ENCODE measurements at regions not wholly inside any gene's neighbourhood (a gene's known extent, or its start where the extent isn't known, plus 50 kb on each side); places are given as distances from the start of the nearest gene placed in this dataset.

DNA sequence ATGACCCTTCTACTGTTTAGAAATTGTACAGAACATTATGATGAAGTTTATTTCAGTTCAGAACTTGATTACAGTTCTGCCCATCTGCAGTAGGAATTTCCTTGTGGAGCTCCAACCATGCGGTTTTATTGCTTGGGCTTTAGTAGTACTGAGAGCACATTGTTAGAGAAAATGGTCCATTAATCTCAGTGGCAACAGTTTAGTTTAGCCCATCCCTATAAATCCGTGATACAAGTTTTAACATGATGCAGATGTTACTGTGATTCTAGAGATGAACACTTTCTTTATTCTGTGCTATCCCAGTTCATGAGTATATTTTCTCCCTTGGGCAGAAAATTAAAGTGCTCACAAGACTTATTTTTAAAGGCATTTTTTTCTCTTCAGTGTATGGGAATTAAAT lies 84.8 kb upstream of the FZD8 start:
- peak; percentile 84 for DNase-seq
- H3K4me1 ChIP-seq (ENCODE audit: control insufficient read depth, insufficient read depth, low read length), result peaks cover 4% of the 10 kb centered on the region
- no peak overlapping the region for H3K4me3 ChIP-seq (ENCODE audit: low read length)
- H3K27ac ChIP-seq (ENCODE audit: low read length), result no peak overlapping the region
- no peaks in the 10 kb centered on the region for H3K36me3 ChIP-seq (ENCODE audit: control insufficient read depth, insufficient read depth, low read length)
- H3K9me3 ChIP-seq (replicated peaks; ENCODE audit: control insufficient read depth, low read depth, low read length), result no peaks in the 10 kb centered on the region
- no peaks in the 10 kb centered on the region for H3K27me3 ChIP-seq (ENCODE audit: control insufficient read depth, insufficient read depth, low read length)
- WGBS (ENCODE audit: insufficient coverage), result no CpG with 5 or more reads among the region's 2 CpGs

DNA sequence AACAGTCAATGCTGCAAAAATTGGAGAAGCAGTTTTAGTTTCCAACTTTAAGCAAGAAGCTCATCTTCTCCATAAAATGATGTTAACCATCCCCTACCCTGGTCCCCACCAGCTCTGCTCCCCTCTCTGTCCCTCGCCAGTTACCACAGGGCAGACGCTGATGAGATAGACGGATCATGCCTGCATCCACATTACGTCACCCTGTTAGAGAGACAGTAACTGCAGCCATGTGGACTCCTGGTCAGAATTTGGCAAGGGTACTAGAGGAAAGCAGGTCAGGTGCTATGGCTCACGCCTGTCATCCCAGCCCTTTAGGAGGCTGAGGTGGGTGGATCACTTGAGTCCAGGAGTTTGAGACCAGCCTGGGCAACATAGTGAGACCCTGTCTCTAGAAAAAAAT lies 81.9 kb upstream of the FZD8 start:
- Histone ChIP-seq H3K4me1 (ENCODE audit: control insufficient read depth, insufficient read depth, low read length) (peaks cover 4% of the 10 kb centered on the region), H3K27me3 (ENCODE audit: control insufficient read depth, insufficient read depth, low read length) (no peaks in the 10 kb centered on the region), H3K36me3 (ENCODE audit: control insufficient read depth, insufficient read depth, low read length) (no peaks in the 10 kb centered on the region), H3K27ac (ENCODE audit: low read length) (no peak overlapping the region), H3K4me3 (ENCODE audit: low read length) (no peak overlapping the region), H3K9me3 (replicated peaks; ENCODE audit: control insufficient read depth, low read depth, low read length) (no peaks in the 10 kb centered on the region)
- no peak for DNase-seq
- WGBS (ENCODE audit: insufficient coverage), result 100% methylated on average over 2 of the region's 5 CpGs

DNA sequence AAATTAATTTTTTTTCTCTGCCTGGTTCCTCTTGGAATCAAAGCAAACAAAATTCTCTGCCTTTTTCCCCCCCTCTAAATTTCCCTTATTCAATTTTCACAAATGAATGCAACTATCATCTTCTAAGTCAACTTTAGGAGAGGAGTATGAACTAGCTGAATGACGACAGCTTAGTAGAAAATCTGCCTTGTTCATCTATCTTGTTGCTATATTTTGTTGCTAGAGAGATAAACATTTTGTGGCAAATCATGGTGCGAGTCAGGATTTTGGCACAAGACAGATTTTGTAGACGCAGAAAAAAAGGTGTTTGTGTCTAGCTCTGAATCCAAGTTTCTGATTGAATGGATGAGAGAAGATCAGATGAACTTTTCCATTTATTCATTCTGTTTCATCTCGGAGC lies 81.0 kb upstream of the FZD8 start:
- no peak overlapping the region for H3K27ac ChIP-seq (ENCODE audit: low read length)
- H3K4me3 ChIP-seq (ENCODE audit: low read length), result no peak overlapping the region
- no peaks in the 10 kb centered on the region for H3K36me3 ChIP-seq (ENCODE audit: control insufficient read depth, insufficient read depth, low read length)
- 46% methylated on average over 2 of the region's 4 CpGs for WGBS (ENCODE audit: insufficient coverage)
- no peaks in the 10 kb centered on the region for H3K9me3 ChIP-seq (replicated peaks; ENCODE audit: control insufficient read depth, low read depth, low read length)
- H3K4me1 ChIP-seq (ENCODE audit: control insufficient read depth, insufficient read depth, low read length), result peaks cover 4% of the 10 kb centered on the region
- H3K27me3 ChIP-seq (ENCODE audit: control insufficient read depth, insufficient read depth, low read length), result no peaks in the 10 kb centered on the region
- DNase-seq, result peak; percentile 73

DNA sequence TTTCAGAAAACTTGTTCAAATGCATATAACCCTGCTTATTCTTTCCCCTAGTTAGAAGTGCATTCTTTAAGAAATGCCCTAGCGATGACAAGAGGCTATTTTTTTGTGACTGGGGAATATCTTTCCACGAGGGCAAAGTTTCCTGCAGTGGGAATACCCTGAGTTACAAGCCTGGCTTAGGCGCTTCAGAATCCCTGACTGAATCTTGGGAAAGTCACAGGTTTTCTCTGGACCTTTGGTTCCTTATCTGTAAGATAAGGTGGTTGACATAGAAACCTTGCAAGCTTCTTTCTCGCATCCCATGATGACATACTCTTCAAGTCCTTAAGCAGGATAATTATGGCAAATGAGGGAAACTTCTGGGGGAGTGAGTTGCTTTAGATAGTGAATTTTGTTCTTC lies 80.5 kb upstream of the FZD8 start:
- WGBS (ENCODE audit: insufficient coverage), result 79% methylated on average over 2 of the region's 4 CpGs
- no peaks in the 10 kb centered on the region for H3K9me3 ChIP-seq (replicated peaks; ENCODE audit: control insufficient read depth, low read depth, low read length)
- H3K36me3 ChIP-seq (ENCODE audit: control insufficient read depth, insufficient read depth, low read length), result no peaks in the 10 kb centered on the region
- no peaks in the 10 kb centered on the region for H3K27me3 ChIP-seq (ENCODE audit: control insufficient read depth, insufficient read depth, low read length)
- peaks cover 4% of the 10 kb centered on the region for H3K4me1 ChIP-seq (ENCODE audit: control insufficient read depth, insufficient read depth, low read length)
- H3K27ac ChIP-seq (ENCODE audit: low read length), result no peak overlapping the region
- no peak for DNase-seq
- H3K4me3 ChIP-seq (ENCODE audit: low read length), result no peak overlapping the region

DNA sequence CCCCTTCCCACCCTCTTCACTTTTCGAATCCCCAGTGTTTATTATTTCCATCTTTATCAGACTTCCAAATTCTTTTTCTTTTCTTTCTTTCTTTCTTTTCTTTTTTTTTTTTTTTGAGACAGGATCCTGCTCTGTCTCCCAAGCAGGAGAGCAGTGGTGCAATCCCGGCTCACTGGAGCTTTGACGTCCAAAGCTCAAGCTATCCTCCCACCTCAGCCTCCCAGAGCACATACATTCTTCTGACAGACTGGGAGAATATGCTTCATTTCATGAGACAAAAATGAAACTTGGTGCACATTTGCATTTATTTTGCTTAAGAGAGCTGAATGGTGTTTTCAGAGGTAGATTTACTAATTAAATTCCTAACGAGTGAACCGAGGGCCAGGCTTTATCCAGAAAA lies 80.1 kb upstream of the FZD8 start:
- no peak for DNase-seq
- H3K27ac ChIP-seq (ENCODE audit: low read length), result no peak overlapping the region
- no peaks in the 10 kb centered on the region for H3K9me3 ChIP-seq (replicated peaks; ENCODE audit: control insufficient read depth, low read depth, low read length)
- no peaks in the 10 kb centered on the region for H3K36me3 ChIP-seq (ENCODE audit: control insufficient read depth, insufficient read depth, low read length)
- no peaks in the 10 kb centered on the region for H3K27me3 ChIP-seq (ENCODE audit: control insufficient read depth, insufficient read depth, low read length)
- 74% methylated on average over 3 of the region's 5 CpGs for WGBS (ENCODE audit: insufficient coverage)
- H3K4me3 ChIP-seq (ENCODE audit: low read length), result no peak overlapping the region
- peaks cover 1% of the 10 kb centered on the region for H3K4me1 ChIP-seq (ENCODE audit: control insufficient read depth, insufficient read depth, low read length)

DNA sequence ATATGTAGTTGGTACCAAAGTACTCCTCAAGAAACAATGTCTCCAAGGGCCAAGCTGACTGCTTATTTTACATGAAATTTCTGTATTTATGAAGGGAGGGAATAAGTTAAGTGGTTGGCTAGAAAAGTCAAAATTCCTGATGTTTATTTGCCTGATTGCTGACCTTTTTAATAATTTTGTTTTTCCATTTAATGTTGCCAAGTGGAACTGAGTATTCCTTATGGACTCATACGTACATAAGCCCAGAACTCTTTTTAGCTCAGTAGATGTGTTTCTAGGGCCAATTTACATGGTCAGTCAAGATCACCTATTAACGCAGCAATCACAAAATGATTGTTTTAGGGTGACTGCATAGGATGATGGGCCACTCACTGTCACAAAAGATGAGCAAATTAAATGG lies 78.3 kb upstream of the FZD8 start:
- DNase-seq, result peak; percentile 95
- 60% methylated on average over 1 of the region's 2 CpGs for WGBS (ENCODE audit: insufficient coverage)
- Histone ChIP-seq H3K4me3 (ENCODE audit: low read length) (no peak overlapping the region), H3K9me3 (replicated peaks; ENCODE audit: control insufficient read depth, low read depth, low read length) (no peaks in the 10 kb centered on the region), H3K36me3 (ENCODE audit: control insufficient read depth, insufficient read depth, low read length) (no peaks in the 10 kb centered on the region), H3K4me1 (ENCODE audit: control insufficient read depth, insufficient read depth, low read length) (no peaks in the 10 kb centered on the region), H3K27ac (ENCODE audit: low read length) (peak overlapping the region; percentile 71), H3K27me3 (ENCODE audit: control insufficient read depth, insufficient read depth, low read length) (no peaks in the 10 kb centered on the region)

DNA sequence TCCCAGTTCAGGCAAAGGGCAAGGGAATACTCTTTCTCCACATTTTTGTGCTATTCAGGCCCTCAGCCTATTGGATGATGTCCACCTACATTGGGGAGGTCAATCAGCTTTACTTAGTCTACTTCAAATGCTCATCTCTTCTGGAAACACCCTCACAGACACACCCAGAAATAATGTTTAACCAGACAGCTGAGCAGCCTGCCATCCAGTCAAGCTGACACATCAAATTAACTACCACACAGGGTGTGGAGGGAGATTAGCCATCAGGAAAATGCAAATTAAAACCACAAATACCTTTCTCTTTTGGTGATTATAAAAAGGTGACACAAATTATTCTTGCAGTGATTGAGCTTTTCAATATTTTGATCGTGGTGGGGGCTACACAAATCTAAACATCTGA lies 74.7 kb upstream of the FZD8 start:
- no CpG with 5 or more reads among the region's 1 CpG for WGBS (ENCODE audit: insufficient coverage)
- H3K4me1 ChIP-seq (ENCODE audit: control insufficient read depth, insufficient read depth, low read length), result peaks cover 5% of the 10 kb centered on the region
- no peaks in the 10 kb centered on the region for H3K36me3 ChIP-seq (ENCODE audit: control insufficient read depth, insufficient read depth, low read length)
- no peaks in the 10 kb centered on the region for H3K9me3 ChIP-seq (replicated peaks; ENCODE audit: control insufficient read depth, low read depth, low read length)
- no peak overlapping the region for H3K4me3 ChIP-seq (ENCODE audit: low read length)
- no peak for DNase-seq
- no peak overlapping the region for H3K27ac ChIP-seq (ENCODE audit: low read length)
- H3K27me3 ChIP-seq (ENCODE audit: control insufficient read depth, insufficient read depth, low read length), result peaks cover 2% of the 10 kb centered on the region

DNA sequence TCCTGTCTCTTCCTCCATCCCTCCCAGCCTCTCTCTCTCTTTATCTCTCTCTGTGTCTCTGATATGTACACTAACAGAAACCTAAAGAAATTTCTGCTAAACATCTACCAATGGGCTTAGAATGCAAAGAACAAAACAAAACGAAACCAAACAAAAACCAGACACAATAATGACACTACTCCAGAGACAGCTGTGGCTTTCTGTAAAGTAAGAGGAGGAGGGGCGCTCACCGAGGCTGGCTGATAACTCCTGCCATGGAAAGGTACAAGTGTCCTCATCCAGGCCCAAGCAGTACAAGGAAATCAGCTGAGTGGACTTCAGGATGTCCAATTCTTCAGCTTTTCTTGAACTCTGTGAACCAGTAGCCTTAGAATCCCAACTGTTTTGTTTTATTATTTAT lies 70.4 kb upstream of the FZD8 start:
- no CpG with 5 or more reads among the region's 3 CpGs for WGBS (ENCODE audit: insufficient coverage)

DNA sequence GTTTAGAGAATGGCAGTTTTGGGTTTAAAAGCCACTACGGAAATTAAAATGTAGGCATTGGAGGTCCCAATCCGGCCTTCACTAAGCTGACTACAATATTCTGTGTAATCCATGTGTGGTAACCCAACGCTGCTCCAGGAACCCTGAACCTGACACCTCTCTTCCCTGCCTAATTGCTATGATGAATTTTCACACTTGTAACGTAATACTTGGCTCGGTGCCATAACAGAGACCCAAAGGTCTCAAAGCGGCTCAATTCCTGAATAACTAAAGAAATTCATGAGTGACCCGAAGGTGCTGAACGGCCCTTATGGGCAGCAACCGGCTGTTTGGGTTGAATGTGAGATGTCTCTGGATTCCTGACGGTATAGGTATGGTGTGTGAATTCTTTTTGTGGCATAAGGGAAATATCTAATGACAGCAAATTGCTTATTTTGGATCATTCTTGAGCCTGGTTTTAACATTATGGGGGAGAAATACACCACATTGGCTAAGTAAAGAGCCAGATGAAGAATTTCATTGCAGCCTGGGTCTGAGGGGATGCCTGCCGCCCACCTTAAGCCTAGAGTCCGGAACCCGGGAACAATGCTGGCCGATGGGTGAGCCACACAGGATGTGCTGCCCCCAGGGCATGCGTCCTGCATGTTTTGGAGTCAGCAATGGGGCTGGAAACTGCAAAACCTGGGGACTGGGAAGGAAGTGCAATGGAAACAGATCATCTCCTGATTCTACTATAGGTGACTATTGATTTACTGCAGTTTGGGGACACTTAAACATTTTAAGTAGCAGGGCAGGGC lies 69.7 kb upstream of the FZD8 start:
- H3K4me3 ChIP-seq (ENCODE audit: low read length), result no peak overlapping the region
- peaks cover 3% of the 10 kb centered on the region for H3K9me3 ChIP-seq (replicated peaks; ENCODE audit: control insufficient read depth, low read depth, low read length)
- peak overlapping the region; percentile 69 for H3K27ac ChIP-seq (ENCODE audit: low read length)
- DNase-seq, result peak; percentile 36
- no peaks in the 10 kb centered on the region for H3K36me3 ChIP-seq (ENCODE audit: control insufficient read depth, insufficient read depth, low read length)
- H3K27me3 ChIP-seq (ENCODE audit: control insufficient read depth, insufficient read depth, low read length), result peaks cover 2% of the 10 kb centered on the region
- H3K4me1 ChIP-seq (ENCODE audit: control insufficient read depth, insufficient read depth, low read length), result peaks cover 8% of the 10 kb centered on the region
- 28% methylated on average over 8 of the region's 15 CpGs for WGBS (ENCODE audit: insufficient coverage)

More for the DNA sequence above, 70.4 kb upstream of the FZD8 start:
- peak; percentile 40 for DNase-seq
- Histone ChIP-seq H3K4me1 (ENCODE audit: control insufficient read depth, insufficient read depth, low read length) (peaks cover 8% of the 10 kb centered on the region), H3K9me3 (replicated peaks; ENCODE audit: control insufficient read depth, low read depth, low read length) (no peaks in the 10 kb centered on the region), H3K4me3 (ENCODE audit: low read length) (no peak overlapping the region), H3K27ac (ENCODE audit: low read length) (no peak overlapping the region), H3K36me3 (ENCODE audit: control insufficient read depth, insufficient read depth, low read length) (no peaks in the 10 kb centered on the region), H3K27me3 (ENCODE audit: control insufficient read depth, insufficient read depth, low read length) (peaks cover 2% of the 10 kb centered on the region)

DNA sequence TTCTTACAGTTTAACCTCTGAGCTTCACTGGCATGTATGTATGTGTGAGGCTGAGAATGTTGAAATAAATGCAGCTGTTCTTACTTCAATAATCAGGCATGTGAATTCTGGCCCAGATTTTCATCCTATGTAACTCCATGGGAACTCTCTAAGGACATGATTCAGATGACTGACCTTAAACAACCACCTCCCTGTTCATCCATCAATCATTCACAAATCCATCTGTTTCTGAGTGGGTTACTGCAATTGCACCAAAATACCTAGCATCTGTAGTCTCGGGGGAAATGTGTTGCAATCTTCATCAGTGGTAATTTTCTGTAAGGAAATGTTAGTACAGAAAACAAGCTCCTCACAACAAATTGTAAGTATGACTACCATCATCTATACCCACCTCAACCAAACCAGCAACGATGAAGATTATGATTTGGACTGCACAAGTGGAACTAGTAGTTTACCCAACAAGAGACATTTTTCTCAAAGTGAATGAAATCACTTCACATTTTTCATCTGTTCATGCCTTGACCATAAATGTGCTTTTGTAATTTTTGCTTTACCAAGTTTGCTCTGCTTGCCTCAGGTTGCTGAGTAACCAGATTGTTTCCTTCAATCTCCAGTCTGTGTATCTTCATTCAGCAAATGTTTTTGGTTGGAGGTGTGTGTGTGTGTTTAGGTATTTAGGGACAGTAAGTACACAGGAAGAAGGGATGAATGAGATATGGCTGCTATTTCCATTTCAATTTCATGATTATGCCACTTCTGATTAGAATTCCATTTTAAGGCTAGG lies 65.7 kb upstream of the FZD8 start:
- H3K4me3 ChIP-seq (ENCODE audit: low read length), result no peak overlapping the region
- H3K4me1 ChIP-seq (ENCODE audit: control insufficient read depth, insufficient read depth, low read length), result peaks cover 15% of the 10 kb centered on the region
- H3K36me3 ChIP-seq (ENCODE audit: control insufficient read depth, insufficient read depth, low read length), result no peaks in the 10 kb centered on the region
- H3K27ac ChIP-seq (ENCODE audit: low read length), result peak overlapping the region; percentile 71
- peaks cover 5% of the 10 kb centered on the region for H3K9me3 ChIP-seq (replicated peaks; ENCODE audit: control insufficient read depth, low read depth, low read length)
- WGBS (ENCODE audit: insufficient coverage), result no CpG with 5 or more reads among the region's 2 CpGs
- DNase-seq, result peak; percentile 97
- peaks cover 2% of the 10 kb centered on the region for H3K27me3 ChIP-seq (ENCODE audit: control insufficient read depth, insufficient read depth, low read length)

Data from muscle of leg (tissue), 3 donors.